GM18867 (cell line): ENCODE measurements at regions not wholly inside any gene's neighbourhood (a gene's known extent, or its start where the extent isn't known, plus 50 kb on each side); places are given as distances from the start of the nearest gene placed in this dataset.
"Not testable (repeated sequence)": the region's sequence is repeated elsewhere in the genome, so short reads cannot be mapped to it uniquely, and the experiment has no call there.

ENCODE experiments used
- ATAC-seq: cut with Tn5 transposase; IDR thresholded peaks from one replicate; pipeline ENCODE4 v1.9.1; 2021; ENCODE audit warnings: mild to moderate bottlenecking, moderate library complexity; ENCODE audit not compliant: unreplicated experiment

GRCh38 chr2:111439237-111439636 is 318.5 kb downstream of the BCL2L11 start:
- ATAC-seq = not testable (repeated sequence)

- not testable (repeated sequence) for ATAC-seq
Observed at GRCh38 chr2:111441614-111442013, 320.9 kb downstream of the BCL2L11 start.

- not testable (repeated sequence) for ATAC-seq
Observed at GRCh38 chr2:111442767-111443454, 322.2 kb downstream of the BCL2L11 start.

GRCh38 chr2:111444516-111444915 is 323.8 kb downstream of the BCL2L11 start:
- not testable (repeated sequence) for ATAC-seq

- not testable (repeated sequence) for ATAC-seq
Observed at GRCh38 chr2:111445191-111445929, 324.6 kb downstream of the BCL2L11 start.

- not testable (repeated sequence) for ATAC-seq
Observed at GRCh38 chr2:111445941-111446340, 325.2 kb downstream of the BCL2L11 start.

GRCh38 chr2:111447482-111447881 is 326.8 kb downstream of the BCL2L11 start:
- ATAC-seq = not testable (repeated sequence)

- ATAC-seq = not testable (repeated sequence)
Observed at GRCh38 chr2:111448796-111449195, 328.1 kb downstream of the BCL2L11 start.

- ATAC-seq = not testable (repeated sequence)
Observed at GRCh38 chr2:111450526-111450925, 329.8 kb downstream of the BCL2L11 start.

- ATAC-seq = peak; percentile 20
Observed at GRCh38 chr2:111451692-111452199, 331.0 kb downstream of the BCL2L11 start.

GRCh38 chr2:111452208-111452607 is 331.5 kb downstream of the BCL2L11 start:
- ATAC-seq = peak; percentile 70

GRCh38 chr2:111453308-111453707 is 332.6 kb downstream of the BCL2L11 start:
- not testable (repeated sequence) for ATAC-seq

GRCh38 chr2:111453816-111454215 is 333.1 kb downstream of the BCL2L11 start:
- ATAC-seq = not testable (repeated sequence)

GRCh38 chr2:111454404-111454803 is 333.7 kb downstream of the BCL2L11 start:
- peak; percentile 90 for ATAC-seq

- ATAC-seq = not testable (repeated sequence)
Observed at GRCh38 chr2:111455016-111456015, 334.6 kb downstream of the BCL2L11 start.

- ATAC-seq = not testable (repeated sequence)
Observed at GRCh38 chr2:111457191-111457590, 336.5 kb downstream of the BCL2L11 start.

- ATAC-seq = not testable (repeated sequence)
Observed at GRCh38 chr2:111460901-111461300, 340.2 kb downstream of the BCL2L11 start.

- ATAC-seq = not testable (repeated sequence)
Observed at GRCh38 chr2:111461831-111462230, 341.1 kb downstream of the BCL2L11 start.

GRCh38 chr2:111462572-111462971 is 341.9 kb downstream of the BCL2L11 start:
- ATAC-seq = not testable (repeated sequence)

GRCh38 chr2:111463238-111463848 is 342.6 kb downstream of the BCL2L11 start:
- not testable (repeated sequence) for ATAC-seq
